ENCODE measurements at regions not wholly inside any gene's neighbourhood (a gene's known extent, or its start where the extent isn't known, plus 50 kb on each side); places are given as distances from the start of the nearest gene placed in this dataset.

GRCh38 chr17:70791748-70792443, 622.6 kb downstream of the KCNJ2 start:
- 85% methylated on average over 5 of the region's 5 CpGs for WGBS
- no peak for DNase-seq (ENCODE audit: extremely low spot score)
- Histone ChIP-seq H3K4me1 (no peaks in the 10 kb centered on the region), H3K27ac (replicated peaks in 1 of 4) (no peak overlapping the region), H3K36me3 (no peaks in the 10 kb centered on the region), H3K9me3 (peaks cover 0 to 7% (median 0%) of the 10 kb centered on the region in 4 donors), H3K27me3 (no peaks in the 10 kb centered on the region), H3K4me3 (no peak overlapping the region)
- no peak for TF ChIP-seq POLR2A (IDR thresholded peaks at IDR 0.05; ENCODE audit: low read depth)
- no peak for TF ChIP-seq EP300 (IDR thresholded peaks at IDR 0.05)
- no peak for TF ChIP-seq CTCF (IDR thresholded peaks at IDR 0.05)
- TF ChIP-seq POLR2AphosphoS5 (IDR thresholded peaks at IDR 0.05): no peak
- intact Hi-C loops (cut with DNase I): no loop called here

- WGBS: 89% methylated on average over 1 of the region's 1 CpG
- Histone ChIP-seq H3K36me3 (no peaks in the 10 kb centered on the region), H3K27me3 (no peaks in the 10 kb centered on the region), H3K4me3 (no peak overlapping the region), H3K4me1 (no peaks in the 10 kb centered on the region), H3K9me3 (peaks cover 0 to 4% (median 1%) of the 10 kb centered on the region in 4 donors), H3K27ac (replicated peaks in 1 of 4) (no peak overlapping the region)
- intact Hi-C loops (cut with DNase I): no loop called here
- DNase-seq (ENCODE audit: extremely low spot score): no peak
- TF ChIP-seq EP300 (IDR thresholded peaks at IDR 0.05) (no peak), CTCF (IDR thresholded peaks at IDR 0.05) (no peak), POLR2A (IDR thresholded peaks at IDR 0.05; ENCODE audit: low read depth) (no peak), POLR2AphosphoS5 (IDR thresholded peaks at IDR 0.05) (no peak)
Observed at GRCh38 chr17:70794738-70795137, 625.4 kb downstream of the KCNJ2 start.

DNA sequence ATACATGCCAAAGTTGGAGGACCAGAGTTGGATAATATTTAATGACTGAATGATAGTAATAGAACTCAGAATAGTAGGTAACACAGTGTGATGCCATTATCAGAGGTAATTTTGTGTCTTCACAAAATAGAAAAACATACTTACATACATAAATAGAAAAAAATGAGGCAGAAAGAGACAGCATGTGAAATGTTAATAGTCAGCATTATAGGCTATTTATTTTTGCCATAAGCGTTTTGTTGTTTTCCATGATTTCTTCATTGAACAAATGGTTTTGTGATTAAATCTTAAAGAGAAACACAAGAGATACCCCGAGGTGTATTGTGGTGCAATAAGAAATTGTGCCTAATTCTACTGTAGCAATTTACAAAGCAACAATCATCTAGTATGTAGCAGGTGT, 626.3 kb downstream of the KCNJ2 start:
- no peak for DNase-seq (ENCODE audit: extremely low spot score)
- Histone ChIP-seq H3K27me3 (no peaks in the 10 kb centered on the region), H3K4me1 (no peaks in the 10 kb centered on the region), H3K9me3 (peaks cover 0 to 4% (median 0%) of the 10 kb centered on the region in 4 donors), H3K4me3 (no peak overlapping the region), H3K36me3 (no peaks in the 10 kb centered on the region), H3K27ac (replicated peaks in 1 of 4) (no peak overlapping the region)
- no peak for TF ChIP-seq EP300 (IDR thresholded peaks at IDR 0.05)
- TF ChIP-seq CTCF (IDR thresholded peaks at IDR 0.05): no peak
- no peak for TF ChIP-seq POLR2A (IDR thresholded peaks at IDR 0.05; ENCODE audit: low read depth)
- intact Hi-C loops (cut with DNase I): no loop called here
- WGBS: 89% methylated on average over 2 of the region's 2 CpGs

- Histone ChIP-seq H3K9me3 (peaks cover 0 to 4% (median 0%) of the 10 kb centered on the region in 4 donors), H3K27ac (replicated peaks in 1 of 4) (no peak overlapping the region), H3K36me3 (no peaks in the 10 kb centered on the region), H3K4me3 (no peak overlapping the region), H3K27me3 (no peaks in the 10 kb centered on the region), H3K4me1 (no peaks in the 10 kb centered on the region)
- DNase-seq (ENCODE audit: extremely low spot score): no peak
- intact Hi-C loops (cut with DNase I): no loop called here
- TF ChIP-seq EP300 (IDR thresholded peaks at IDR 0.05) (no peak), CTCF (IDR thresholded peaks at IDR 0.05) (no peak), POLR2AphosphoS5 (IDR thresholded peaks at IDR 0.05) (no peak), POLR2A (IDR thresholded peaks at IDR 0.05; ENCODE audit: low read depth) (no peak)
- 77% methylated on average over 4 of the region's 4 CpGs for WGBS
Observed at GRCh38 chr17:70796757-70797156, 627.4 kb downstream of the KCNJ2 start.

DNA sequence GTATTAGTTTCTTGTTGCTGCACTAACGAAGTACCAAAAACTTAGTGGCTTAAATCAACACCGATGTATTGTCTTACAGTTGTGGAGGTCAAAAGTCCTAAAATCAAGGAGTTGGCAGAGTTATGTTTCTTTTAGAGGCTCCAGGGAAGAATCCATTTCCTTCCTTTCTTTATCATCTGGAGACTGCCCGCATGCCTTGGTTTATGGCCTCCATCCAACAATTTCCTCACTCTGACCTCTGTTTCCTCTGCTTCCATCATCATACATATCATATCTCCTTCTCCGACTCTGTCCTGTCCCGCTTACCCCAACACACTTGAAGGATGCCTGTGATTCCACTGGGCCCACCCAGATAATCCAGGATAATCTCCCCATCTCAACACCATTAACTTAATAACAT, 627.8 kb downstream of the KCNJ2 start:
- TF ChIP-seq EP300 (IDR thresholded peaks at IDR 0.05) (no peak), POLR2AphosphoS5 (IDR thresholded peaks at IDR 0.05) (no peak), CTCF (IDR thresholded peaks at IDR 0.05) (no peak), POLR2A (IDR thresholded peaks at IDR 0.05; ENCODE audit: low read depth) (no peak)
- H3K27me3 ChIP-seq: no peaks in the 10 kb centered on the region
- 66% methylated on average over 5 of the region's 5 CpGs for WGBS
- no peak overlapping the region for H3K27ac ChIP-seq (replicated peaks in 1 of 4)
- H3K36me3 ChIP-seq: no peaks in the 10 kb centered on the region
- H3K4me1 ChIP-seq: no peaks in the 10 kb centered on the region
- H3K9me3 ChIP-seq: peaks cover 0 to 4% (median 0%) of the 10 kb centered on the region in 4 donors
- intact Hi-C loops (cut with DNase I): no loop called here
- no peak overlapping the region for H3K4me3 ChIP-seq
- no peak for DNase-seq (ENCODE audit: extremely low spot score)
